22Rv1 (cell line): ENCODE measurements at regions not wholly inside any gene's neighbourhood (a gene's known extent, or its start where the extent isn't known, plus 50 kb on each side); places are given as distances from the start of the nearest gene placed in this dataset.

Experiments used
- CTCF ChIP-seq: fragments of 450-650 bp; IDR thresholded peaks from 2 replicates; pipeline ENCODE4 v1.5.1; 2017; ENCODE audit warnings: mild to moderate bottlenecking
- ZFX ChIP-seq: fragments of 450-650 bp; IDR thresholded peaks from 2 replicates; pipeline ENCODE4 v1.6.1; 2017; ENCODE audit warnings: antibody characterized with exemption, borderline replicate concordance

- TF ChIP-seq CTCF: no peak
- no peak for TF ChIP-seq ZFX
Observed at GRCh38 chr16:22664132-22664531, 149.8 kb upstream of the HS3ST2 start.
